GM12865 (cell line): ENCODE measurements at regions not wholly inside any gene's neighbourhood (a gene's known extent, or its start where the extent isn't known, plus 50 kb on each side); places are given as distances from the start of the nearest gene placed in this dataset.

ENCODE experiments used
- DNase-seq: peaks from one replicate; pipeline ENCODE4 v3.0.0; 2010; ENCODE audit warnings: low read depth
- H3K4me3 ChIP-seq: 2 replicates; pipeline ENCODE4 v1.5.1; 2011; ENCODE audit warnings: mild to moderate bottlenecking, low read depth, low read length, control low read depth
- CTCF ChIP-seq: IDR thresholded peaks from 2 replicates; pipeline ENCODE4 v1.5.1; 2011; ENCODE audit warnings: low read length, control low read depth, low read depth, inconsistent platforms; ENCODE audit not compliant: insufficient read depth; ENCODE audit errors: missing control alignments

DNA sequence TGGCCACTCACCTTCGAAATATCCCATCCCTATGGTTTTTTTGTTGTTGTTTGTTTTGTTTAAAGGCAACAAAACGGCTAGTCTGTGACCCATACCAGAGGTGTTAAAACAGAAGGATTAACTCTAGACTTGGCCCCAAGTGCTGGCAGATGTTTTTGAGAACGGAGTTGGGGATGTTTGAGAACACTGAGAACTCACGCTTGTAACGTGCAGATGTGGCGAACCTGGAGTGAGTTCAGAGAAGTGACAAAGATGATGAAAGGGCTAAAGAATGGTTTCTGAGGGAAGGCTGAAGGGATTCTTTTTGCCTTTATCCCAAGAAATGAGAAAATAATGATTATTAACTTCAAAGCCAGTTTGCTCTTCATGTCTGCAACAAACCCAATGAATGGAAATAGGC lies 286.5 kb downstream of the ZNF608 start:
- H3K4me3 ChIP-seq, result no peak overlapping the region

GRCh38 chr5:124457901-124458300 lies 288.5 kb downstream of the ZNF608 start:
- TF ChIP-seq CTCF, result no peak
- H3K4me3 ChIP-seq, result no peak overlapping the region
- DNase-seq, result no peak

More for the DNA sequence above, 286.5 kb downstream of the ZNF608 start:
- no peak for DNase-seq
- no peak for TF ChIP-seq CTCF

- TF ChIP-seq CTCF, result no peak
- no peak for DNase-seq
- no peak overlapping the region for H3K4me3 ChIP-seq
Measured at GRCh38 chr5:124457101-124457500, 289.3 kb downstream of the ZNF608 start.

DNA sequence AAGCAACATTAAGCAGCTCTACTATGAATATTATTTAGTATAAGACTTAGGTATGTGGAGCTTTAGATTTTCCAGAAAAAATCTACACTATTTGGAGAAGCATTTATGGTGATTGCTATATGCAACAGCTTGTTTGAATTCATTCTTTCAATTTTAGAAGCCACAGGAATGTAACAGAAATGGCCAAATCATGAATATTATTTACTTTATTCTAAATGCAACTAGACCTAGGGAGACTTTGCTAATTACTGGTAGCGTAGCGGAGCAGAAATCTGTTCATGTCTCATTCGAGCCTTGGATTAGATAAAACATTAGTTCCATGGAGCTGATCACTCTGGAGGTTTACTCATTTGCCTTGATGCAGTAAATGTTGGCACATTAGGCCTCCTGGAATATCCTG lies 290.2 kb downstream of the ZNF608 start:
- DNase-seq, result no peak
- H3K4me3 ChIP-seq, result no peak overlapping the region
- no peak for TF ChIP-seq CTCF

GRCh38 chr5:124454081-124454480 lies 292.4 kb downstream of the ZNF608 start:
- TF ChIP-seq CTCF, result no peak
- no peak for DNase-seq
- H3K4me3 ChIP-seq, result no peak overlapping the region

- DNase-seq, result peak; percentile 92
- TF ChIP-seq CTCF, result no peak
- H3K4me3 ChIP-seq, result no peak overlapping the region
Measured at GRCh38 chr5:124453221-124454051, 293.0 kb downstream of the ZNF608 start.

GRCh38 chr5:124452412-124452811 lies 294.0 kb downstream of the ZNF608 start:
- no peak for TF ChIP-seq CTCF
- H3K4me3 ChIP-seq, result no peak overlapping the region
- DNase-seq, result peak; percentile 3
